ENCODE measurements at regions not wholly inside any gene's neighbourhood (a gene's known extent, or its start where the extent isn't known, plus 50 kb on each side); places are given as distances from the start of the nearest gene placed in this dataset.
"Not testable (repeated sequence)": the region's sequence is repeated elsewhere in the genome, so short reads cannot be mapped to it uniquely, and the experiment has no call there.

- DNase-seq (ENCODE audit: low read depth in 2 of 2): no peak
Observed at GRCh38 chr5:36390640-36391039, 88.9 kb upstream of the RANBP3L start.

- DNase-seq (ENCODE audit: low read depth in 2 of 2): no peak
Observed at GRCh38 chr5:36392186-36392585, 90.5 kb upstream of the RANBP3L start.

- no peak for DNase-seq (ENCODE audit: low read depth in 2 of 2)
Observed at GRCh38 chr5:36392818-36393217, 91.1 kb upstream of the RANBP3L start.

- DNase-seq (ENCODE audit: low read depth in 2 of 2): no peak
Observed at GRCh38 chr5:36393656-36394428, 92.1 kb upstream of the RANBP3L start.

GRCh38 chr5:36395260-36395659, 93.6 kb upstream of the RANBP3L start:
- no peak for DNase-seq (ENCODE audit: low read depth in 2 of 2)

DNA sequence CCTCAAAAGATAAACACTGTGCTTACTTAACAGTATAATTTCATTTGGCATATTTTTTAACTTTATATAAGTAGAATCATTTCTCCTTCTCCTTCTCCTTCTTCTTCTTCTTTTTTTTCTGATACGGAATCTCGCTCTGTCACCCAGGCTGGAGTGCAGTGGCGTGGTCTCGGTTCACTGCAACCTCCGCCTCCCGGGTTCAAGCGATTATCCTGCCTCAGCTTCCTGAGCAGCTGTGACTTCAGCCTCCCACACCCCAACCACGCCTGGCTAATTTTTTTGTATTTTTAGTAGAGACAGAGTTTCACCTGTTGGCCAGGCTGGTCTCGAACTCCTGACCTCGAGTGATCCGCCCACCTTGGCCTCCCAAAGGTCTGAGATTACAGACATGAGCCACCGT, 94.2 kb upstream of the RANBP3L start:
- not testable (repeated sequence) for DNase-seq (ENCODE audit: low read depth in 2 of 2)

- no peak for DNase-seq (ENCODE audit: low read depth in 2 of 2)
Observed at GRCh38 chr5:36396640-36397039, 94.9 kb upstream of the RANBP3L start.

GRCh38 chr5:36397901-36398536, 96.3 kb upstream of the RANBP3L start:
- DNase-seq (ENCODE audit: low read depth in 2 of 2): no peak

GRCh38 chr5:36402512-36402906, 100.8 kb upstream of the RANBP3L start:
- no peak for DNase-seq (ENCODE audit: low read depth in 2 of 2)

DNA sequence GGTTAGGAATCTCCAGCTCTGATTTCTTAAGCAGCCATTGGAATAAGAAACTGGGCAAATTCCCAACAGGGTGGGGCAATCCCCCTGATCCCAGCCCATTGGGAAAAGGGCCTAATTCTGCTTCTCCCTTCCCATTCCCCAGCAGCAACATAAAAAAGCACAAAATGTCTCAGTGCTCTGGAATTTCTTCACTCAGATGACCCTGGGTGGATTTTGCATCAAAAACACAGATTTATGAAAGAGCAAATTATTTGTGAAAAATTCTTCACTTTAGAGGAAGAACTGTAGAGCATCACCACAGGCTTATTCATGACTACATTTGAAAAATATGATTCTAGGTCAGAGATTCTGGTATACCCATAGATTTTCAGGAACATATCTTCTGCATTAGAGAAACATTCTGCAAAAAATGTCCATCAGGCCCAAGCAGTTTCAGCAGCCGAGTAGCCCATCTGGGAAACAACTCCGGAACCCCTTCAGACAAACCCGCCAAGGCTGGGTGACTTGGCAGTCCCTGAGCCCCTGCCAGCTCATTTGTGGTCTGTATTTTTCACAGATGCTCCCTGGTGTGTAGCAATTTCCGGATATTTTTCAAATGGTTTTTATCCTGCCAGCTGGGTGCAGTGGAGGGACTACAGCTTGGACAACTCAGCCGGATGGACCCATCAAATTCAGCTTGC, 102.1 kb upstream of the RANBP3L start:
- no peak for DNase-seq (ENCODE audit: low read depth in 2 of 2)

- DNase-seq (ENCODE audit: low read depth in 2 of 2): no peak
Observed at GRCh38 chr5:36406023-36406422, 104.3 kb upstream of the RANBP3L start.

- no peak for DNase-seq (ENCODE audit: low read depth in 2 of 2)
Observed at GRCh38 chr5:36407396-36407795, 105.7 kb upstream of the RANBP3L start.

DNA sequence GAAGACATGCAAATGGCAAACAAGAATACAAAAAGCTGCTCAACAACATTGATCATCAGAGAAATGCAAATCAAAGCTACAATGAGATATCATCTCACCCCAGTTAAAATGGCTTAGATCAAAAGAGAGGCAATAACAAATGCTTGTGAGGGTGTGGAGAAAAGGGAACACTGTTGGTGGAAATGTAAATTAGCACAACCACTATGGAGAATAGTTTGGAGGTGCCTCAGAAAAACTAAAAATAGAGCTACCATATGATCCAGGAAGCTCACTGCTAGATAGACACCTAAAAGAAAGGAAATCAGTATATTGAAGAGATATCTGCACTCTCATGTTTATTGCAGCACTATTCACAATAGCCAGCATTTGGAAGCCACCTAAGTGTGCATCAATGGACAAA, 108.0 kb upstream of the RANBP3L start:
- DNase-seq (ENCODE audit: low read depth in 2 of 2): not testable (repeated sequence)

GRCh38 chr5:36410672-36411071, 109.0 kb upstream of the RANBP3L start:
- DNase-seq (ENCODE audit: low read depth in 2 of 2): not testable (repeated sequence)

GRCh38 chr5:36414869-36415282, 113.2 kb upstream of the RANBP3L start:
- DNase-seq (ENCODE audit: low read depth in 2 of 2): no peak

GRCh38 chr5:36416605-36417004, 114.9 kb upstream of the RANBP3L start:
- no peak for DNase-seq (ENCODE audit: low read depth in 2 of 2)

- no peak for DNase-seq (ENCODE audit: low read depth in 2 of 2)
Observed at GRCh38 chr5:36417221-36417620, 115.5 kb upstream of the RANBP3L start.

- no peak for DNase-seq (ENCODE audit: low read depth in 2 of 2)
Observed at GRCh38 chr5:36417668-36418067, 116.0 kb upstream of the RANBP3L start.

GRCh38 chr5:36418152-36418979, 116.7 kb upstream of the RANBP3L start:
- no peak for DNase-seq (ENCODE audit: low read depth in 2 of 2)

- no peak for DNase-seq (ENCODE audit: low read depth in 2 of 2)
Observed at GRCh38 chr5:36421256-36421655, 119.6 kb upstream of the RANBP3L start.

GRCh38 chr5:36422952-36423351, 121.2 kb upstream of the RANBP3L start:
- DNase-seq (ENCODE audit: low read depth in 2 of 2): no peak

Measured in stimulated activated CD8-positive, alpha-beta memory T cell treated with anti-CD3 and anti-CD28 coated beads, Interleukin-2, amount 100 ng/mL, for 48 hours (primary cell).